NT2/D1 (cell line): ENCODE measurements at regions not wholly inside any gene's neighbourhood (a gene's known extent, or its start where the extent isn't known, plus 50 kb on each side); places are given as distances from the start of the nearest gene placed in this dataset.

ENCODE experiments used
- SUZ12 ChIP-seq: IDR thresholded peaks from 2 replicates; pipeline ENCODE4 v1.6.1; 2011; ENCODE audit not compliant: insufficient read length, insufficient read depth; ENCODE audit errors: extremely low read depth
- YY1 ChIP-seq: IDR thresholded peaks from 2 replicates; pipeline ENCODE4 v1.6.1; 2011; ENCODE audit not compliant: insufficient read length, insufficient read depth
- ZNF274 ChIP-seq: IDR thresholded peaks from 2 replicates; pipeline ENCODE4 v1.6.1; 2011; ENCODE audit warnings: mild to moderate bottlenecking, low read depth, low read length

DNA sequence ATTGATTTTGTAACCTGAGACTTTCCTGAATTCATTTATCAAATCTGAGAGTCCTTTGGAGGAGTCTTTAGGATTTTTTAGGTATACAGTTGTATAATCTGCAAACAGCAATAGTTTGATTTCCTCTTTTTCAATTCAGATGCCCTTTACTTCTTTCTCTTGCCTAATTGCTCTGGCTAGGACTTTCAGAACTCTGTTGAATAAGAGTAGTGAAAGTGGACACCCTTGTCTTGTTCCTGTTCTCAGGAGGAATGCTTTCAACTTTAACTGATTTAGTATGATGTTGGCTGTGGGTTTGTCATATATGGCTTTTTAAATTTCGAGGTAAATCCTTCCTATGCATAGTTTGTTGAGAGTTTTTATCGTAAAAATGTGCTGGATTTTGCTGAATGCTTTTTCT lies 227.4 kb downstream of the CSNK2A3 start:
- no peak for TF ChIP-seq YY1
- TF ChIP-seq ZNF274, result no peak
- no peak for TF ChIP-seq SUZ12
